Parathyroid adenoma (tissue), 2 donors: ENCODE measurements at regions not wholly inside any gene's neighbourhood (a gene's known extent, or its start where the extent isn't known, plus 50 kb on each side); places are given as distances from the start of the nearest gene placed in this dataset.

Experiments used
- H2AFZ ChIP-seq: fragments of 300-600 bp; sonication (generic); one replicate; pipeline ENCODE4 v1.7.0; 2017; ENCODE audit warnings: antibody characterized with exemption, mild to moderate bottlenecking
- H3K27ac ChIP-seq: fragments of 300-600 bp; sonication (generic); one replicate; pipeline ENCODE4 v1.7.0; 2017
- H3K27me3 ChIP-seq: fragments of 300-600 bp; sonication (generic); one replicate; pipeline ENCODE4 v1.7.0; 2017; ENCODE audit warnings: low read length; ENCODE audit not compliant: control insufficient read depth, insufficient read depth
- H3K36me3 ChIP-seq: fragments of 300-600 bp; sonication (generic); one replicate; pipeline ENCODE4 v1.7.0; 2017; ENCODE audit warnings: low read length; ENCODE audit not compliant: control insufficient read depth, insufficient read depth
- H3K4me1 ChIP-seq: fragments of 300-600 bp; sonication (generic); one replicate; pipeline ENCODE4 v1.7.0; 2017; ENCODE audit warnings: control low read depth
- H3K4me2 ChIP-seq: fragments of 300-600 bp; sonication (generic); one replicate; pipeline ENCODE4 v1.7.0; 2017; ENCODE audit warnings: low read length
- H3K4me3 ChIP-seq: fragments of 300-600 bp; sonication (generic); one replicate; pipeline ENCODE4 v1.7.0; 2017; ENCODE audit warnings: low read depth, low read length
- H3K79me2 ChIP-seq: fragments of 300-600 bp; sonication (generic); one replicate; pipeline ENCODE4 v1.7.0; 2017; ENCODE audit warnings: control low read depth
- H3K9ac ChIP-seq: fragments of 300-600 bp; sonication (generic); one replicate; pipeline ENCODE4 v1.7.0; 2017; ENCODE audit warnings: mild to moderate bottlenecking
- H3K9me3 ChIP-seq: fragments of 300-600 bp; sonication (generic); one replicate; pipeline ENCODE4 v1.7.0; 2017; ENCODE audit warnings: low read length; ENCODE audit not compliant: control insufficient read depth
- TF ChIP-seq, protein P1 (sequence below): fragments of 300-600 bp; sonication (generic); IDR thresholded peaks from one replicate; pipeline ENCODE4 v1.7.0; 2017; ENCODE audit warnings: antibody characterized with exemption, mild to moderate bottlenecking
- donor health status: primary hyperparathyroidism.

GRCh38 chr1:73491621-73492020, 706.4 kb downstream of the LRRIQ3 start:
- Histone ChIP-seq H3K9ac (no peak overlapping the region), H3K79me2 (no peaks in the 10 kb centered on the region), H3K4me3 (no peak overlapping the region), H3K9me3 (no peaks in the 10 kb centered on the region), H3K36me3 (no peaks in the 10 kb centered on the region), H3K27ac (no peak overlapping the region), H3K4me1 (no peaks in the 10 kb centered on the region), H3K27me3 (no peaks in the 10 kb centered on the region), H2AFZ (no peak overlapping the region), H3K4me2 (no peak overlapping the region)
- TF ChIP-seq, protein P1, sequence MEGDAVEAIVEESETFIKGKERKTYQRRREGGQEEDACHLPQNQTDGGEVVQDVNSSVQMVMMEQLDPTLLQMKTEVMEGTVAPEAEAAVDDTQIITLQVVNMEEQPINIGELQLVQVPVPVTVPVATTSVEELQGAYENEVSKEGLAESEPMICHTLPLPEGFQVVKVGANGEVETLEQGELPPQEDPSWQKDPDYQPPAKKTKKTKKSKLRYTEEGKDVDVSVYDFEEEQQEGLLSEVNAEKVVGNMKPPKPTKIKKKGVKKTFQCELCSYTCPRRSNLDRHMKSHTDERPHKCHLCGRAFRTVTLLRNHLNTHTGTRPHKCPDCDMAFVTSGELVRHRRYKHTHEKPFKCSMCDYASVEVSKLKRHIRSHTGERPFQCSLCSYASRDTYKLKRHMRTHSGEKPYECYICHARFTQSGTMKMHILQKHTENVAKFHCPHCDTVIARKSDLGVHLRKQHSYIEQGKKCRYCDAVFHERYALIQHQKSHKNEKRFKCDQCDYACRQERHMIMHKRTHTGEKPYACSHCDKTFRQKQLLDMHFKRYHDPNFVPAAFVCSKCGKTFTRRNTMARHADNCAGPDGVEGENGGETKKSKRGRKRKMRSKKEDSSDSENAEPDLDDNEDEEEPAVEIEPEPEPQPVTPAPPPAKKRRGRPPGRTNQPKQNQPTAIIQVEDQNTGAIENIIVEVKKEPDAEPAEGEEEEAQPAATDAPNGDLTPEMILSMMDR: no peak

DNA sequence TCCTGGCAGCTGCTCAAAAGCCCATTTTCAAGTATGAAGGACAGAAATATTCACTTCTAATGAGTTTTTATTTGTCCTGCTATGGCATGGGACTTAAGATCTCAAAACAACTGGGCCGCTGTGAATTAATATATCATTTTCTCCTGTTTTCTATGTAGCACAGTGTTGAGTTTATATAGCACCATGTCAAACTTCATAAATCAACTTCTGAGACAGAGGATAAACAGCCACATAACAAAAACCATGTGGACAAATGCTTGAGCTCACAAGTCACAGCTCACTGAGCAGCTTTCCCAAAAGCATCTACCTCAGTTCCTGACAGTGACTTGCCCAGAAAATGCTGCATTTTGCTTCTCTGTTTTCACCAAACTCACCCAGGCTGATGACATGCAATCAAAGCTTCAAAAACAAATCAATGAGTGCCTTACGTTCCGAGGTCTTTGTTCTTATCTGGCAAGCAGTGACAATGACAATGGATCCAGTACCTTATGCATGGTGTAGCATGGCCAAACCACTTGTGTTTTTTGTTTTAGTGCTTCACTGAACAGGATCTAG, 722.6 kb downstream of the LRRIQ3 start:
- H2AFZ ChIP-seq: no peak overlapping the region
- no peaks in the 10 kb centered on the region for H3K4me1 ChIP-seq
- no peak overlapping the region for H3K4me2 ChIP-seq
- H3K9ac ChIP-seq: no peak overlapping the region
- no peaks in the 10 kb centered on the region for H3K27me3 ChIP-seq
- no peaks in the 10 kb centered on the region for H3K36me3 ChIP-seq
- H3K27ac ChIP-seq: no peak overlapping the region
- H3K79me2 ChIP-seq: no peaks in the 10 kb centered on the region
- H3K9me3 ChIP-seq: no peaks in the 10 kb centered on the region
- no peak overlapping the region for H3K4me3 ChIP-seq
- TF ChIP-seq, protein P1: no peak

DNA sequence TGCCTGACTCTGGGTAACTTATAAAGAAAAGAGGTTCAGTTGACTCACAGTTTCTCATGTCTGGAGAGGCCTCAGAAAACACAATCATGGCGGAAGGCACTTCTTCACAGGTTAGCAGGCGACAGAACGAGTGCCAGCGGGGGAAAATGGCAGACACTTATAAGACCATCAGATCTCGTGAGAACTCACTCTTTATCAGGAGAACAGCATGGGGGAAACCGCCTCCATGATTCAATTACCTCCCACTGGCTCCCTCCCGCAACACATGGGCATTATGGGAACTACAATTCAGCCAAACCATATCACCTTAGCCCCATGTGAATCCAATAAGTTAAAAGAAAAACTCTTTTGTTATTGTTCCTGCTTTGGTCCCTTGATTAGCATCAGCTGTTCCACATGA, 725.2 kb downstream of the LRRIQ3 start:
- no peaks in the 10 kb centered on the region for H3K79me2 ChIP-seq
- no peaks in the 10 kb centered on the region for H3K9me3 ChIP-seq
- no peaks in the 10 kb centered on the region for H3K4me1 ChIP-seq
- H3K27me3 ChIP-seq: no peaks in the 10 kb centered on the region
- H3K4me3 ChIP-seq: no peak overlapping the region
- no peak overlapping the region for H3K4me2 ChIP-seq
- no peak overlapping the region for H3K27ac ChIP-seq
- TF ChIP-seq, protein P1: no peak
- H3K36me3 ChIP-seq: no peaks in the 10 kb centered on the region
- no peak overlapping the region for H2AFZ ChIP-seq
- no peak overlapping the region for H3K9ac ChIP-seq

DNA sequence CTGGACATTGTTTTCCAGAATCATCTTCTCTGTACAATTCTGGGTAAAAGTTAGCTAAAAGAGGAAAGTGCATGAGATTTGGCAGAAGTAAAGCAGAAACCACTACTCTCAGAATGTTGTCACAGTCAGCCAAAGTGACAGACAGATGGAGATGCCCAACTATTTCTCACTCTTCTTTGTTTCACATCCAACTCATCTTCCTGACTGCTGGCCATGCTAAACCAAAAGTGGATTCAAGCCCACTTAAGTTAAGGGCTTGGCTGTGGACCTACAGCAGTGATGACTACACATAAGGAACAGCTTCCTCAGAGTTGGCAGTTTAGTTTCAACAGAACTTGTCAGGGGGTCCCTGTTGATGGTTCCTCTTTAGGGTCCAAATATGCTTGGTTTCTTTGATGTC, 730.2 kb downstream of the LRRIQ3 start:
- no peak overlapping the region for H3K9ac ChIP-seq
- H3K4me1 ChIP-seq: no peaks in the 10 kb centered on the region
- no peaks in the 10 kb centered on the region for H3K27me3 ChIP-seq
- H3K27ac ChIP-seq: no peak overlapping the region
- H3K9me3 ChIP-seq: no peaks in the 10 kb centered on the region
- H2AFZ ChIP-seq: no peak overlapping the region
- TF ChIP-seq, protein P1: no peak
- no peaks in the 10 kb centered on the region for H3K79me2 ChIP-seq
- no peaks in the 10 kb centered on the region for H3K36me3 ChIP-seq
- H3K4me3 ChIP-seq: no peak overlapping the region
- H3K4me2 ChIP-seq: no peak overlapping the region

DNA sequence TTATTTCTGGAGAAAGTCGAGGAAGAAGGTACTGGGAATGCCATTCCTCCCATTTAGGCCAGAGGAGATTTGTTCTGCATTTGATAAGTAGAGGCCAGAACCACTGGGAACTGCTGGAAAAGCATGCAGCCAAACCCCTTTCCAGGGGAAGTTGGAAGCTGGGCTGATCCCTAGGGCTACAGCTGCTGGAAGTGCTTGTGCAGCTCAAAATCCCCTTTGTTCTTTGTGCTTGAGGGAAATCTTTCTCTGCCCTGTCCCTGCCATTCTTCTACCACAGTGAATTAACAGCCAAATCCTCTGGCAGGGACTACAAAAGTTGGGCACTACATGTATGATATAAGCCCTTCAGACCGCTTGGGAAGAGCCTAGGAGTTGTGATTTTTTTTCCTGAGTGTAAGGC, 734.1 kb downstream of the LRRIQ3 start:
- no peak overlapping the region for H3K4me2 ChIP-seq
- H3K4me1 ChIP-seq: no peaks in the 10 kb centered on the region
- no peak overlapping the region for H3K27ac ChIP-seq
- TF ChIP-seq, protein P1: no peak
- H3K27me3 ChIP-seq: no peaks in the 10 kb centered on the region
- no peak overlapping the region for H3K9ac ChIP-seq
- H3K4me3 ChIP-seq: no peak overlapping the region
- no peak overlapping the region for H2AFZ ChIP-seq
- H3K9me3 ChIP-seq: no peaks in the 10 kb centered on the region
- H3K36me3 ChIP-seq: no peaks in the 10 kb centered on the region
- H3K79me2 ChIP-seq: no peaks in the 10 kb centered on the region
